ENCODE measurements at regions not wholly inside any gene's neighbourhood (a gene's known extent, or its start where the extent isn't known, plus 50 kb on each side); places are given as distances from the start of the nearest gene placed in this dataset.

GRCh38 chr12:91272461-91273063, 89.9 kb upstream of the DCN start:
- H3K9me2 ChIP-seq (replicated peaks; ENCODE audit: insufficient read depth, low read length) = no peaks in the 10 kb centered on the region
- TF ChIP-seq EZH2phosphoT487 (conservative IDR thresholded peaks at IDR 0.05; ENCODE audit: low read length) (no peak), CTCF (IDR thresholded peaks at IDR 0.05; ENCODE audit: insufficient read depth, low read length, poor library complexity, severe bottlenecking) (no peak)
- no peak overlapping the region for H3K9ac ChIP-seq (ENCODE audit: low read length)
- no peaks in the 10 kb centered on the region for H3K36me3 ChIP-seq (ENCODE audit: low read length)
- H4K20me1 ChIP-seq (ENCODE audit: low read depth, low read length) = no peaks in the 10 kb centered on the region
- no peaks in the 10 kb centered on the region for H3F3A ChIP-seq (ENCODE audit: insufficient read depth)
- no peak overlapping the region for H3K4me3 ChIP-seq (ENCODE audit: insufficient read depth, low read length, poor library complexity, severe bottlenecking)
- no peaks in the 10 kb centered on the region for H3K79me2 ChIP-seq (ENCODE audit: insufficient read depth, low read length)
- no peak overlapping the region for H2AFZ ChIP-seq (ENCODE audit: low read depth, low read length, severe bottlenecking)
- H3K27ac ChIP-seq (ENCODE audit: low read depth, low read length) = no peak overlapping the region
- no peaks in the 10 kb centered on the region for H3K9me3 ChIP-seq (ENCODE audit: insufficient read depth, low read length)
- no peaks in the 10 kb centered on the region for H3K27me3 ChIP-seq (ENCODE audit: low read length)
- no peak overlapping the region for H3K4me2 ChIP-seq (ENCODE audit: low read depth, low read length, poor library complexity, severe bottlenecking)

- H3K27me3 ChIP-seq (ENCODE audit: low read length) = no peaks in the 10 kb centered on the region
- no peak overlapping the region for H3K9ac ChIP-seq (ENCODE audit: low read length)
- H3K4me3 ChIP-seq (ENCODE audit: insufficient read depth, low read length, poor library complexity, severe bottlenecking) = no peak overlapping the region
- no peaks in the 10 kb centered on the region for H3K9me3 ChIP-seq (ENCODE audit: insufficient read depth, low read length)
- H4K20me1 ChIP-seq (ENCODE audit: low read depth, low read length) = no peaks in the 10 kb centered on the region
- no peak overlapping the region for H3K4me2 ChIP-seq (ENCODE audit: low read depth, low read length, poor library complexity, severe bottlenecking)
- H3K79me2 ChIP-seq (ENCODE audit: insufficient read depth, low read length) = no peaks in the 10 kb centered on the region
- no peaks in the 10 kb centered on the region for H3K36me3 ChIP-seq (ENCODE audit: low read length)
- H3K27ac ChIP-seq (ENCODE audit: low read depth, low read length) = no peak overlapping the region
- H2AFZ ChIP-seq (ENCODE audit: low read depth, low read length, severe bottlenecking) = no peak overlapping the region
- H3K9me2 ChIP-seq (replicated peaks; ENCODE audit: insufficient read depth, low read length) = no peaks in the 10 kb centered on the region
- H3F3A ChIP-seq (ENCODE audit: insufficient read depth) = no peaks in the 10 kb centered on the region
- TF ChIP-seq CTCF (IDR thresholded peaks at IDR 0.05; ENCODE audit: insufficient read depth, low read length, poor library complexity, severe bottlenecking) (no peak), EZH2phosphoT487 (conservative IDR thresholded peaks at IDR 0.05; ENCODE audit: low read length) (no peak)
Observed at GRCh38 chr12:91271185-91271584, 88.6 kb upstream of the DCN start.

DNA sequence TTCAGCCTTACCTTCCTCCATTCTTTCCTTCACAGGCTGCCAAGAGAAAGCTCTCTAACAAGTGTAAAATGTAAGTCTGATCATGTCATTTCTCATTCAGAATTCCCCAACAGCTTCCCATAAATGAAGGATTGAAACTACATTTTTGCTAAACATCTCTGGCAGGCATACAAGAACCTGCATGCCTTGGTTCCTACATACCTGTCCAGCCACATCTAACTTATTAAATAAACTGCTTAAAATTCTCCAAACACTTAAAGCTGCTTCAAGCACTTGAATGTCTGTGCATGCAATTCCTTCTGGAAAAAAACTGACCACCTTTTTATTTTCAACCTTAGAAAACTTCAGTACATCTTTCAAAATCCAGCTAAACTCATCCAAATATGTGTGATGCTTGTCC, 84.4 kb upstream of the DCN start:
- Histone ChIP-seq H3K27ac (ENCODE audit: low read depth, low read length) (no peak overlapping the region), H3K27me3 (ENCODE audit: low read length) (no peaks in the 10 kb centered on the region), H3K36me3 (ENCODE audit: low read length) (no peaks in the 10 kb centered on the region), H3K9me3 (ENCODE audit: insufficient read depth, low read length) (no peaks in the 10 kb centered on the region), H3K4me2 (ENCODE audit: low read depth, low read length, poor library complexity, severe bottlenecking) (no peak overlapping the region), H3K4me3 (ENCODE audit: insufficient read depth, low read length, poor library complexity, severe bottlenecking) (no peak overlapping the region), H3K9ac (ENCODE audit: low read length) (no peak overlapping the region), H3F3A (ENCODE audit: insufficient read depth) (no peaks in the 10 kb centered on the region), H3K9me2 (replicated peaks; ENCODE audit: insufficient read depth, low read length) (no peaks in the 10 kb centered on the region), H4K20me1 (ENCODE audit: low read depth, low read length) (no peaks in the 10 kb centered on the region), H2AFZ (ENCODE audit: low read depth, low read length, severe bottlenecking) (no peak overlapping the region), H3K79me2 (ENCODE audit: insufficient read depth, low read length) (no peaks in the 10 kb centered on the region)
- no peak for TF ChIP-seq CTCF (IDR thresholded peaks at IDR 0.05; ENCODE audit: insufficient read depth, low read length, poor library complexity, severe bottlenecking)
- no peak for TF ChIP-seq EZH2phosphoT487 (conservative IDR thresholded peaks at IDR 0.05; ENCODE audit: low read length)

All from SU-DHL-6 (cell line).